ENCODE measurements at regions not wholly inside any gene's neighbourhood (a gene's known extent, or its start where the extent isn't known, plus 50 kb on each side); places are given as distances from the start of the nearest gene placed in this dataset.

- H3K27me3 ChIP-seq, result no peaks in the 10 kb centered on the region
- no peaks in the 10 kb centered on the region for H3K4me1 ChIP-seq (replicated peaks in 1 of 2)
- no peak for DNase-seq
- no peak overlapping the region for H3K27ac ChIP-seq
- TF ChIP-seq, protein P1, sequence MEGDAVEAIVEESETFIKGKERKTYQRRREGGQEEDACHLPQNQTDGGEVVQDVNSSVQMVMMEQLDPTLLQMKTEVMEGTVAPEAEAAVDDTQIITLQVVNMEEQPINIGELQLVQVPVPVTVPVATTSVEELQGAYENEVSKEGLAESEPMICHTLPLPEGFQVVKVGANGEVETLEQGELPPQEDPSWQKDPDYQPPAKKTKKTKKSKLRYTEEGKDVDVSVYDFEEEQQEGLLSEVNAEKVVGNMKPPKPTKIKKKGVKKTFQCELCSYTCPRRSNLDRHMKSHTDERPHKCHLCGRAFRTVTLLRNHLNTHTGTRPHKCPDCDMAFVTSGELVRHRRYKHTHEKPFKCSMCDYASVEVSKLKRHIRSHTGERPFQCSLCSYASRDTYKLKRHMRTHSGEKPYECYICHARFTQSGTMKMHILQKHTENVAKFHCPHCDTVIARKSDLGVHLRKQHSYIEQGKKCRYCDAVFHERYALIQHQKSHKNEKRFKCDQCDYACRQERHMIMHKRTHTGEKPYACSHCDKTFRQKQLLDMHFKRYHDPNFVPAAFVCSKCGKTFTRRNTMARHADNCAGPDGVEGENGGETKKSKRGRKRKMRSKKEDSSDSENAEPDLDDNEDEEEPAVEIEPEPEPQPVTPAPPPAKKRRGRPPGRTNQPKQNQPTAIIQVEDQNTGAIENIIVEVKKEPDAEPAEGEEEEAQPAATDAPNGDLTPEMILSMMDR (IDR thresholded peaks at IDR 0.05), result no peak
- no peak for TF ChIP-seq POLR2A (IDR thresholded peaks at IDR 0.05)
- no peaks in the 10 kb centered on the region for H3K36me3 ChIP-seq (replicated peaks in 1 of 2)
- intact Hi-C loops (cut with DNase I), result no loop called here
- no peak overlapping the region for H3K4me3 ChIP-seq
- 86 to 100% (median 97%) methylated on average over 1 of the region's 1 CpG for WGBS, 4 donors
- H3K9me3 ChIP-seq (replicated peaks in 1 of 3), result no peaks in the 10 kb centered on the region
Observed at GRCh38 chr1:175834597-175834996, 91.2 kb upstream of the TNR start.

GRCh38 chr1:175833951-175834350 lies 90.6 kb upstream of the TNR start:
- 47 to 60% (median 56%) methylated on average over 3 of the region's 3 CpGs for WGBS, 4 donors
- Histone ChIP-seq H3K27ac (no peak overlapping the region), H3K36me3 (replicated peaks in 1 of 2) (no peaks in the 10 kb centered on the region), H3K27me3 (no peaks in the 10 kb centered on the region), H3K4me3 (no peak overlapping the region), H3K9me3 (replicated peaks in 1 of 3) (no peaks in the 10 kb centered on the region), H3K4me1 (replicated peaks in 1 of 2) (no peaks in the 10 kb centered on the region)
- no peak for TF ChIP-seq POLR2A (IDR thresholded peaks at IDR 0.05)
- TF ChIP-seq, protein P1 (IDR thresholded peaks at IDR 0.05), result no peak
- intact Hi-C loops (cut with DNase I), result no loop called here
- DNase-seq, result no peak

DNA sequence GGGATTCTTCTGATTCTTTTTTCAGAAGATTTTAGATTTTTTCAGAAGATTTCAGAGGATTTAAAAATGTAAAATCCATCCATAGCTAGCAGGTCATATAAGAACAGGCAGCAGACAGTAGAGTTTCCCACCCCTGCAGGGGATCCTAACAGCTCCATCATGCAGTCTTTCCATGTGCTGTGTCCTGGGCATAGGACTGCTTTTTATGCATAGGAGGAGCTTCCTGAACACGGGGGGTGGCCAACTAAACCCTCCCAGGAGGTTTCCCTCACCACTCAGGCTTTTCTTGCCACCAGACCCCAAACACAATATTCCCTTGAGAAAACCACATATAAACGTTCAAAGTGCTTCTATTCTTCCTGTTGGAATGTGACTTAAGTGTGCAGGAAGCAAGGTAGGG lies 90.1 kb upstream of the TNR start:
- no peak overlapping the region for H3K4me3 ChIP-seq
- no peaks in the 10 kb centered on the region for H3K27me3 ChIP-seq
- H3K27ac ChIP-seq, result no peak overlapping the region
- whole genome bisulfite sequencing, 4 donors, result 12 to 51% (median 26%) methylated on average over 2 of the region's 2 CpGs
- TF ChIP-seq, protein P1 (IDR thresholded peaks at IDR 0.05), result no peak
- no peak for TF ChIP-seq POLR2A (IDR thresholded peaks at IDR 0.05)
- no peaks in the 10 kb centered on the region for H3K9me3 ChIP-seq (replicated peaks in 1 of 3)
- DNase-seq, result no peak
- no peaks in the 10 kb centered on the region for H3K4me1 ChIP-seq (replicated peaks in 1 of 2)
- H3K36me3 ChIP-seq (replicated peaks in 1 of 2), result no peaks in the 10 kb centered on the region
- intact Hi-C loops (cut with DNase I), result no loop called here

GRCh38 chr1:175830500-175830899 lies 87.1 kb upstream of the TNR start:
- DNase-seq, result no peak
- Histone ChIP-seq H3K4me1 (replicated peaks in 1 of 2) (no peaks in the 10 kb centered on the region), H3K9me3 (replicated peaks in 1 of 3) (no peaks in the 10 kb centered on the region), H3K4me3 (no peak overlapping the region), H3K36me3 (replicated peaks in 1 of 2) (no peaks in the 10 kb centered on the region), H3K27me3 (no peaks in the 10 kb centered on the region), H3K27ac (no peak overlapping the region)
- TF ChIP-seq POLR2A (IDR thresholded peaks at IDR 0.05), result no peak
- TF ChIP-seq, protein P1 (IDR thresholded peaks at IDR 0.05), result no peak
- intact Hi-C loops (cut with DNase I), result no loop called here
